ENCODE measurements at regions not wholly inside any gene's neighbourhood (a gene's known extent, or its start where the extent isn't known, plus 50 kb on each side); places are given as distances from the start of the nearest gene placed in this dataset.
"Not testable (repeated sequence)": the region's sequence is repeated elsewhere in the genome, so short reads cannot be mapped to it uniquely, and the experiment has no call there.

GRCh38 chr15:57767481-57767880, 61.0 kb downstream of the POLR2M start:
- no peak for DNase-seq (ENCODE audit: low read depth)

- DNase-seq (ENCODE audit: low read depth): peak; percentile 30
Measured at GRCh38 chr15:57769266-57769665, 62.8 kb downstream of the POLR2M start.

DNA sequence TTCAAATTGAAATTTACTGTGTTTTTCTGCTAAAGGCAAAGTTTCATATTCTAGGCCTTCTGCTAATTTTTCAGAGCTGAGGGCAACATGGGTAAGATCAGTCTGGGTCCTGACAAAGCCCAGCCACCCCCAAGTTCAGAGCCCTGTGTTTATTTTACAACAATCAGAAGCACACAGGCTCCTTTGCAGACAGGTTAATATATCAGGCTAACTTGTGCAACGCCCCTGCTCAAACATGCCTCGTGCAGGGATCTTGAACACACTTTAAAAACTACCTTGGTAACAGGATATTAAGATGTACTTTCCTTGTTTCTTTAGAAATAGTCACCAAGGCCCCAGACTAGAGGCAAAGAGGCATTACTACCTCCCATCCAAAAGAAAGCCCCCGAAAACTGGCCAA, 64.0 kb downstream of the POLR2M start:
- no peak for DNase-seq (ENCODE audit: low read depth)

DNA sequence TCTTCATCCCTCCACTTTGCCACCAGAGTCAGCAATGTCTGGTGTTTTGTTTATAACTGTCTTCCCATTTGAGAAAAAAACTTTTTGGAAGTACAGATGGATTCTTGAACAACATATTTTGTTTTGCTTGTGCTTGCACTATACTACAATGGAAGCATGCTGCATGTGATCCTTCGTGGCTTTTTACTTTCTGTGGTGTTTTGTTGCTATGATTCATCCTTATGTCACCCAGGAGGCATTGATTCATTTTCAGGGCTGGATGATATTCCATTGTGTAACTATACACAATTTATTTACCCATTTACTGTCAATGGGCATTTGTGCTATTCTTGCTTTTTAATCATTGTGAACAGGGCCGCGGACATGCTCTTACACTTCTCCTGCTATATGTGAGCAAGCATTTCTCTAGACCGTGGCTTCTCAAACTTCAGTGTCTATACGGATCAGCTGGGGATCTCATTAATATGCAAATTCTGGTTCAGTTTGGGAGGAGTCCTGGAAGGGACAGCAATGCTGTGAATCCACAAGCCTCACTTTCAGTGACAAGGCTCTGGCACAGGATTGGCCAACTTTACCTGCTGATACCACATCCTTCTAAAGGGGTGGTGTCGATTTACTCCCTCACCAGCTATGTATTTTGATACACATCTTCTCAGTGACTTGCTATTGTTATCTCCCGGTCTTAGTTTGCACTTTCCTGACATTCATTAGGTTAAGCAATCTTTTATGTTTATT, 65.9 kb downstream of the POLR2M start:
- peak; percentile 28 for DNase-seq (ENCODE audit: low read depth)

- no peak for DNase-seq (ENCODE audit: low read depth)
Measured at GRCh38 chr15:57773051-57773450, 66.5 kb downstream of the POLR2M start.

DNA sequence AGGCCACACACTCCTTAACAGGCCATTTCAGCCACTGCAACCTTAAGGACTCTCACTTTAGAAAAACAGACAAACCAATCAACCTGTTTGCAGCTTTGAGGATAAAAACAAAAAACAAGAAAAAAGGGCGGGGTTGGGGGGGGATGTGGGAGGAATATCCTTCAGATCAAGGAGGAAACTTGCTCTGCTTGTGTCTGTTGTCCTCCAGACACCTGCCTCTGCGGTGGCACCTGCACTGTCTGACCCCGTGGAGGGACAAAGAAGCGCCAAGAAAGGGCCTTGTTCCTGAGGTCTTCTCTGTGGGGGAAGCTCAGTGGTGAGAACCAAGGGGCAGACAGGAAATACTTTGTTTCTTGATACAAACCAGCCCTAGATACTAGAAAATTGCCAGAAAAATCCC, 70.5 kb downstream of the POLR2M start:
- no peak for DNase-seq (ENCODE audit: low read depth)

GRCh38 chr15:57780471-57780870, 74.0 kb downstream of the POLR2M start:
- no peak for DNase-seq (ENCODE audit: low read depth)

DNA sequence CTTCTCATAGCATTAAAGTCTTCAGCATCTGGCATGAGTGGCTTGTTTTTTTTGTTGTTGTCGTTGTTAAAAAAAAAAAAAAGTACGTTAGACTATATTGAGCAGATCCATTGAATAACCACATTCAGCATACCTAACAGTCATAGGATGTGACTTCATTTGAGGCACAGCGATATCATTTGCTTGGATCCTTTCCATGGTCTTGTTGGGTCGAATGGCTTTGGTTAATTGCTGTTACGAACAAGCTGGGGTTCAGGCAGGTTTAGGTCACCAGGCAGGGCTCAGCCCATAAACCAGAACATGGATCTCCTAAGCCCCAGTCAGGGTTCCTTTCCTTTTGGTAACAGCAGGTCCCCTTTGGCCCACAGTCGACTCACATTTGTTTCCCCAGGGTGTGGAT, 76.2 kb downstream of the POLR2M start:
- no peak for DNase-seq (ENCODE audit: low read depth)

DNA sequence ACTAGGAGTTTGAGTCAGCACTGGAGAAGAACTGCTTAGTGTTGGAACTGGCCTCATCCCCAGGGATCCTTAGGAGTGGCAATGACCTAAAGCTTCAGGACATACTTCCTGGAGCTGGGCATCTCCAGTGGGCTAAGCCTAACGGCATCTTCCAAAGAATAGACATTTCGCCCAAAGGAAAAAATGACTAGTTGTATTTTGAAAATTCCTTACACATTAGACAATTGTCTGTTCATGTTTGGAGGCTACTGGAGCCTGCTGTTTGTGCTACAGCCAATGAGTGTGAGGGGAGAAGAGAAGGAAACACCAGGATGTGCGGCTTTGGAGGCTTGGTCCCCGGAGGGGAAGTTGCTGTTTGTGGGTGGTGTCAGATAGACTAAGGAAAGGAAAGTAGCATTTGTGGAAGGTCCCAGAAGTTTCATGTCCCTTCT, 77.6 kb downstream of the POLR2M start:
- DNase-seq (ENCODE audit: low read depth): no peak

DNA sequence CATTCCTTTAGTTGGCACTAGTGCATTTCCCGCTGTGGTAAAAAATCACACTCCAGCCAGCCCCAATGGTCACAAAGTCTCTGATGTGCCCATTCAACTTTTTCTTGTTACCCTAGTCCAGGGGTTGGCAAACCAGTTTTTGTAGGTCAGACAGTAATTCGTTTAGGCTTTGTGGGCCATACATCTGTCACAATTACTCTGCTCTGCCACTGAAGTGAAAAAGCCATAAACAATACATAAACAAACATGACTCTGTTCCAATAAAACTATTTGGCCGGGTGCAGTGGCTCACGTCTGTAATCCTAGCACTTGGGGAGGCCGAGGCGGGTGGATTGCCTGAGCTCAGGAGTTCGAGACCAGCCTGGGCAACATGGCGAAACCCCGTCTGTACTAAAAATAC, 78.5 kb downstream of the POLR2M start:
- no peak for DNase-seq (ENCODE audit: low read depth)

- no peak for DNase-seq (ENCODE audit: low read depth)
Measured at GRCh38 chr15:57785959-57786358, 79.4 kb downstream of the POLR2M start.

GRCh38 chr15:57789225-57789624, 82.7 kb downstream of the POLR2M start:
- no peak for DNase-seq (ENCODE audit: low read depth)

GRCh38 chr15:57792724-57793449, 86.4 kb downstream of the POLR2M start:
- DNase-seq (ENCODE audit: low read depth): peak; percentile 6

GRCh38 chr15:57795261-57795660, 88.7 kb downstream of the POLR2M start:
- DNase-seq (ENCODE audit: low read depth): no peak

GRCh38 chr15:57796146-57796545, 89.6 kb downstream of the POLR2M start:
- DNase-seq (ENCODE audit: low read depth): no peak

- no peak for DNase-seq (ENCODE audit: low read depth)
Measured at GRCh38 chr15:57797110-57797509, 90.6 kb downstream of the POLR2M start.

DNA sequence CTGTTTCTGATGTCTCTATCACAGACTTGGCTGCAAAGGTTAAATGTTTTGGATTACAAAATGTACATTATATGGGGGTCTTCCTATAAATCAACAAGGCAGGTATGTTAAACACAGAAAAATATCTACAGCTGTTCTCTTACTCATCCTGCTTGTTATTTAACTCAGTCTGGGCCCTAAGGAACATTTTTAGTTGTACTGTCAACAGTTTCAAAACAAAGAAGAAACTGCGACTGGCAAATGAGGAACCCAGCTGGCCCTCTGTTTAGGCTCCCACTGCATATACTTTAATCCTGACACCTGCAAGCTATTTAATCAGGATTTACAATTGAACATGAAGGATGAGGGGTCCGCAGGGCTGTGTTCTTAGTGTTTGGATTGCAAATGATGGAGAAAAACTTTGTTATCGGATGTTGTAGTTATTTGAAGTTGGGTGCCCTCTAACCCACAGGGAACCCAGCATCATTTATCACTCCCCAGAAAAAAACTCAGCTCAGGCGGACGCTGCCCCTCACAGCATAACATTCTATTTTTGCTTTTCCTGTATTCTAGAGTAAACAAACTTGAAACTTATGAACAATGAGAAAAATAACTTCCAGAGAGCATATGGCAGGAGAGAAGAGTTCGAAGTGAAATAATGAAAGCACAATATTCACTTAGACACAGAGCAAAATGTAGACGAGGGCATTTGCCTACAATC, 91.2 kb downstream of the POLR2M start:
- DNase-seq (ENCODE audit: low read depth): no peak

DNA sequence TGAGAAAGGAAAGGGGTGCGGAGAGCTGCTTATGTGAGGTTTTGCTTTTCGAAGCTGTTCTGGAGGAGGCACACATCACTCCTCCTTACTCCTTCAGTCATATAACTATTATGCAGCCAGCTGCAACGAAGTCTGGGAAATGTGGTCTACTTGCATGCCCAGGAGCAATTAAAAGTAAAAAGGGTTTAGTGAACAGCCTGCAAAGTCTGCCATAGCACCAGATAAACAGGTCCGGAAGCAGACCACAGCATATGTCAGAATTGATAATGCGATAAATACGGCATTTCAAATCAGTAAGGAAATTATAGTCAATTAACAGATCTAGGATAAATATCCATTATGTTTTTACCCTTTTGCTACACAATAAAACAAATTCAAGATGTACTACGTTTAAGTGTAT, 99.5 kb downstream of the POLR2M start:
- no peak for DNase-seq (ENCODE audit: low read depth)

DNA sequence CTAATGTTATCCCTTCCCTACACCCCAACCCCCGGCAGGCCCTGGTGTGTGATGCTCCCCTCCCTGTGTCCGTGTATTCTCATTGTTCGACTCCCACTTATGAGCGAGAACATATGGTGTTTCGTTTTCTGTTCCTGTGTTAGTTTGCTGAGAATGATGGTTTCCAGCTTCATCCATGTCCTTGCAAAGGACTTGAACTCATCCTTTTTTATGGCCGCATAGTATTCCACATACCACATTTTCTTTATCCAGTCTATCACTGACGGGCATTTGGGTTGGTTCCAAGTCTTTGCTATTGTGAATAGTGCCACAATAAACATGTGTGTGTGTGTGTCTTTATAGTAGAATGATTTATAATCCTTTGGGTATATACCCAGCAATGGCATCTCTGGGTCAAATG, 102.8 kb downstream of the POLR2M start:
- not testable (repeated sequence) for DNase-seq (ENCODE audit: low read depth)

DNA sequence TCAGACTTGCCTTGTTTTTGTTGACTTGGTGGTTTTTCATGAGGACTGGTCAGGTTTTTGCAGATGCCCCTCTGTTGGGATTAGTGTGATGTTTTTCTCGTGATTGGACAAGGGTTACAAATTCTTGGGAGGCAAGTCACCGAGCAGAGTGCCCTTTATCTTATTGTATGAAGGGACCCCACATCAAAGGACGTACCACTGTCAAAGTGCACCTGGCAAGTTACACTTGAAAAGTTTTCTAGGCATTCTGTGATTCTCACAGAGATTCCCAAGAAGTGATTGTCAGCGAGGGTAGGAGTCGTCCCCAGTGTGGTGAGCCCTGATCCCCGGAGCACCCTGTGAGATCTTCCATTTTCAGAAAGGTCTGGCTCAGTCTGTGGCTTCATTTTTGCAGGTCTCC, 110.1 kb downstream of the POLR2M start:
- no peak for DNase-seq (ENCODE audit: low read depth)

DNA sequence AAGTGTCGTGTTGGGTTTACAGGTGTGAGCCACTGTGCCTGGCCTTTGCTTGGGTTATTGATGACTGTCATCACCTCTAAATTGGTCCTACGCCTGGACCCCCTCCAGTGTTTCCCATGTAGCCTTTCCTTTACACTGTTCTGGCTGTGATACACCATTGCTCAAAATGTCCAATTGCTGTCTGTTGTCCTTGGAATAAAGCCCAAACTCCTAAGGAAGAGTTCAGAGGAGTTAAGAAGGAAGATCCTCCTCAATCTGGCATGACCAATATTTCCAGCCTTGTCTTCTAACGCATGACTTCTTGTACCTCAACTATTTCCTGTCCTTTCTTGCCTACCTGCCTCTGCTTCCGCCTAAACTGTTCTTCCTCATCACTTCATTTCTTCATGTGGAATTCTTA, 113.1 kb downstream of the POLR2M start:
- no peak for DNase-seq (ENCODE audit: low read depth)

DNA sequence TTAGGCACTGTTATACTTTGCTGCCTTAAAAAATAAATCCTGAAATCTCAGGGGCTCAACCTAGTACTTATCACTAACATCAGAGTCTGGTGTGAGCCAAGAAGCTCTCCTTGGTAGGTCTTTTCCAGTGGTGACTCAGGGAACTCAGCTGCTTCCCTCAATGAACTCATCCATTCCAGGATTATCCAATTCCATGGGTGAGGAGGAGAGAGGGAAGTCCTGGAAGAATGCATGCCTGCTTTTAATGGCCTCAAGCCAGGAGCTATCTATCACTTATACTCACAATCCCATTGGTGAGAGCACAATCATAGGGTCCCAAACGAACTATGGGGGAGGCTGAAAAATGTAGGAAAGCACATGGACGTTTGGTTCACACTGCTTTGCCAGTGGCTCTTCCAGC, 113.6 kb downstream of the POLR2M start:
- DNase-seq (ENCODE audit: low read depth): peak; percentile 35

DNA sequence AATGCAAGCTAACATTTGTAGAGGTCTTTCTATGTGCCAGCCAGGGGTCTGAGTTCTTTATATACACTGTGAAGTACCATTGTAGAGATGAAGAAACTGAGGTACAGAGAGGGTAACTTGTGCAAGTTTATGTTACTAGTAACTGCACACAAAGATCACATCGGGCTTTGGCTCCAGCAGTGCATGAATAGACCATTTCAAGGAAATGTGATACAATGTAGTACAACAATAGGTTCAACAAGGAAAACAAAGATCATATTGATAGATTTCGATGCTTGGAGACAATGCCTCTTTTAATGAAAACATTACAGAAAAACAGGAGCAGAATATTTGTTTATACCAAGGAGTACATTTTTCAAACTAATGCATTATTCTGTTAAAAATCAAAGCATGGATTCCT, 115.3 kb downstream of the POLR2M start:
- DNase-seq (ENCODE audit: low read depth): no peak
